ENCODE measurements at regions not wholly inside any gene's neighbourhood (a gene's known extent, or its start where the extent isn't known, plus 50 kb on each side); places are given as distances from the start of the nearest gene placed in this dataset.

GRCh38 chr2:211033765-211034164 lies 477.4 kb downstream of the CPS1 start:
- H4K8ac ChIP-seq (ENCODE audit: extremely low read depth, insufficient read depth, low read length) = no peak overlapping the region
- DNase-seq (ENCODE audit: low read depth in 1 of 2, low spot score in 2 of 2) (no peak), FAIRE-seq (no peak)
- no peak overlapping the region for H4K5ac ChIP-seq (ENCODE audit: insufficient read length, low read depth, low read length)
- no peak overlapping the region for H2BK15ac ChIP-seq (ENCODE audit: low read length)
- ChIA-PET POLR2A (ENCODE audit: partially characterized antibody) (no interaction called here), CTCF (ENCODE audit: partially characterized antibody) (interaction anchor here (0.9 to 1.6 kb wide), 7 partner anchors 10 to 373 kb away, joined by 3 to 4 read pairs (median 3); no protein-coding TSS in a partner anchor)
- no peak overlapping the region for H2BK20ac ChIP-seq (ENCODE audit: low read length)
- H2BK120ac ChIP-seq (replicated peaks; ENCODE audit: low read depth, low read length) = no peak overlapping the region
- no peaks in the 10 kb centered on the region for H3K79me1 ChIP-seq (ENCODE audit: low read depth, low read length)
- no peaks in the 10 kb centered on the region for H3K36me3 ChIP-seq (ENCODE audit: control insufficient read depth in 2 of 4, insufficient read depth in 4 of 4, low read length in 3 of 4)
- H3K18ac ChIP-seq (ENCODE audit: extremely low read depth, low read length) = no peak overlapping the region
- H3K4me1 ChIP-seq (replicated peaks in 1 of 4; ENCODE audit: control insufficient read depth in 3 of 4, insufficient read depth in 4 of 4, low read length in 3 of 4) = no peaks in the 10 kb centered on the region; a peak in 2 of 7 replicates
- H2BK12ac ChIP-seq (ENCODE audit: low read depth, low read length) = no peak overlapping the region
- H4K20me1 ChIP-seq (replicated peaks in 1 of 2; ENCODE audit: control insufficient read depth in 1 of 2, insufficient read depth in 2 of 2, low read length in 2 of 2) = no peaks in the 10 kb centered on the region
- H3K27ac ChIP-seq (ENCODE audit: low read depth, low read length) = no peak overlapping the region
- H2AK5ac ChIP-seq (ENCODE audit: low read depth, low read length) = no peak overlapping the region
- H3K23me2 ChIP-seq (ENCODE audit: low read depth, low read length) = no peaks in the 10 kb centered on the region
- no peak overlapping the region for H3K4ac ChIP-seq (replicated peaks; ENCODE audit: insufficient read length, low read depth, low read length)
- no peaks in the 10 kb centered on the region for H3K9me3 ChIP-seq (ENCODE audit: insufficient read depth in 2 of 2, low read depth in 1 of 2, low read length in 1 of 2)
- H3K14ac ChIP-seq (ENCODE audit: insufficient read length) = no peak overlapping the region
- no peak overlapping the region for H3K56ac ChIP-seq (replicated peaks; ENCODE audit: insufficient read length, low read depth, low read length)
- no peak overlapping the region for H3K23ac ChIP-seq (ENCODE audit: insufficient read length)
- H3K79me2 ChIP-seq (ENCODE audit: control insufficient read depth in 1 of 2, insufficient read depth in 2 of 2, low read length in 2 of 2) = no peaks in the 10 kb centered on the region
- H3K9ac ChIP-seq (replicated peaks in 1 of 4; ENCODE audit: extremely low read depth in 1 of 4, low read depth in 3 of 4, low read length in 3 of 4) = no peak overlapping the region
- WGBS, 2 experiments (ENCODE audit: extremely low coverage in 1 of 2, insufficient coverage in 1 of 2, insufficient read length in 1 of 2, insufficient replicate concordance in 2 of 2, low coverage in 1 of 2, low lambda C conversion rate in 2 of 2, missing lambda C conversion rate in 1 of 2) = 94% methylated on average over 2 of the region's 2 CpGs; no CpG with 5 or more reads in 1 of the 2 experiments
- H3K4me2 ChIP-seq (ENCODE audit: insufficient read depth in 1 of 2, low read depth in 2 of 2, low read length in 2 of 2) = no peak overlapping the region
- peak in 2 of 3 experiments; percentile 39 to 60; a peak in 2 of 4 replicates for TF ChIP-seq CTCF (IDR thresholded peaks at IDR 0.05; ENCODE audit: control extremely low read depth in 1 of 3, insufficient read depth in 1 of 3, low read depth in 1 of 3, low read length in 3 of 3)
- TF ChIP-seq ATF2 (IDR thresholded peaks at IDR 0.05; ENCODE audit: low read length) = peak; percentile 84
- TF ChIP-seq KDM5A (IDR thresholded peaks at IDR 0.05; ENCODE audit: low read length) = no peak
- TF ChIP-seq RAD21 (IDR thresholded peaks at IDR 0.05 in 1 of 2, conservative IDR thresholded peaks at IDR 0.05 in 1 of 2; ENCODE audit: low read depth in 2 of 2, low read length in 2 of 2) = peak; percentile 49 to 51; a peak in 3 of 4 replicates
- H3K27me3 ChIP-seq (replicated peaks in 1 of 4; ENCODE audit: control insufficient read depth in 3 of 4, extremely low read depth in 1 of 4, insufficient read depth in 3 of 4, low read length in 3 of 4) = no peaks in the 10 kb centered on the region
- no peak overlapping the region for H3K4me3 ChIP-seq (ENCODE audit: extremely low read depth in 1 of 4, insufficient read depth in 2 of 4, low read depth in 3 of 4, low read length in 4 of 4)
- no peak overlapping the region for H2BK5ac ChIP-seq (ENCODE audit: low read depth, low read length)
- no peak overlapping the region for H2AFZ ChIP-seq (ENCODE audit: low read length)
- no peak overlapping the region for H4K91ac ChIP-seq (replicated peaks; ENCODE audit: insufficient read length, low read length)
